Fibroblast of skin of abdomen (primary cell): ENCODE measurements at regions not wholly inside any gene's neighbourhood (a gene's known extent, or its start where the extent isn't known, plus 50 kb on each side); places are given as distances from the start of the nearest gene placed in this dataset.
"Not testable (repeated sequence)": the region's sequence is repeated elsewhere in the genome, so short reads cannot be mapped to it uniquely, and the experiment has no call there.

Experiments used
- DNase-seq: peaks from one replicate; pipeline ENCODE4 v3.0.0-alpha.2; 2013

DNA sequence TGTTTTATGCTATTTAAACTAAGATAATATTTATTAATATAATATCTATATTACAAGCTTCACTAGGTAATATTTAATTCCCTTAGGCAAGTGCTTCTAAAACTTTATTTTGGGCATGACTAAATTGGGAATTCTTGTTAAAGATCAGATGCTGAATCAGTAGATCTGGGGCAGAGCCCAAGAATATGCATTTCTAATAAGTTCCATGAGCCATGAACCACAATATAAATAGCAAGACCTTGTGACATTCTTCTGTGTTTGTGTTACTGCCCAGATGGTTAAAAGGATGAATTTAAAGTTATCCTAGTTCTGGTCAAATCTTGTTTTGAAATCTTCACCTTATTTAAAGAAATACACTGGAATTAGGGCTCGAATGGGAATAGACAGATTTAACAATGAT lies 258.4 kb upstream of the CACNA2D1 start:
- DNase-seq = no peak

DNA sequence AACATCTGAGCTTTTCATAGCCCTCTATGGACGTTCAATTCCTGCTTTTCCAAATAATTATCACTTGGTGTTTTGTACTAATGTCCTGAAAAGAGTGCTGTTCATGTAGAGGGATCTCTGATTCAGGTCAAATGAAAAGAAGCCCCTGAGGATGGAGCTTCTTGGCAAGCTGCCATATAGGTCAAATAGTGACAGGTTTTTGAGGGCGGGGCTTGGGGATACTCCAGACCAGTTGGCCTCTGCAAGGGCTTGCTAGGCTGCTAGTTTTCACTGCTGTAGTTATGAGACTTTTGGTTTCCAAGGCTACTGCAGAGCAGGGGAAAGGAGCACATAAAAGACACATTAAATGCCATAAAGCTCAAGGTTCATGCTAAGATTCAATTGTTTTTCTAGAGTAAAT lies 257.2 kb upstream of the CACNA2D1 start:
- DNase-seq = no peak

DNA sequence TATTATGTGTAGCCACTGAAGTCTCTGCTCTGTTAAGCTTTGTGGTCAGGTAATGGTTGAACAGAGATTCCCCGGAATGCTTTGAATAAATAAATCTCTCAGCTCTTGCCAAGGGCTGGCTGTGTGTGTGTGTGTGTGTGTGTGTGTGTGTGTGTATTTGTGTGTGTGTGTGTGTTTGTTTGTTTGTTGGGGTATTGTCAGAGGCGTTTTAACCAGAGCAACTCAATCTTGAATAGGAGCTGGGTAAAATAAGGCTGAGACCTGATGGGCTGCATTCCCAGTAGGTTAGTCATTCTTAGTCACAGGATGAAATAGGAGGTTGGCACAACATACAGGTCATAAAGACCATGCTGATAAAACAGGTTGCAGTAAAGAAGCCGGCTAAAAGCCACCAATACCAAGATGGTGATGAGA lies 256.2 kb upstream of the CACNA2D1 start:
- DNase-seq = peak; percentile 28

DNA sequence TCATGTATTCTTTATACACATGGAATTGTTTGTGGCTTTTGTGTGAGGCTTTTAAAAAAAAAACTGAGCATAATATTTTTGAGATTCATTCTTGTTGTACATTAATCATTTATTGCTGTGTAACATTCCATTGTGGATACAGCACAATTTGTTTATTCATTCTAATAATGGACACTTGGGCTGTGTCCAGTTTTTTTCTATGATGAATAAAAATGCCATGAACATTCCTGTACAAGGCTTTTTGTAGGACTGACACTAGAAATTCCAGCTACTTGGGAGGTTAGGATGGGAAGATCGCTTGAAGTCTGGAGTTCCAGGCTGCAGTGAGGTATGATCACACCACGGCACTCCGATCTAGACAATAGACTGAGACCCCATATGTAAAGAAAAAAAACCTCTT lies 254.3 kb upstream of the CACNA2D1 start:
- DNase-seq = peak; percentile 78

DNA sequence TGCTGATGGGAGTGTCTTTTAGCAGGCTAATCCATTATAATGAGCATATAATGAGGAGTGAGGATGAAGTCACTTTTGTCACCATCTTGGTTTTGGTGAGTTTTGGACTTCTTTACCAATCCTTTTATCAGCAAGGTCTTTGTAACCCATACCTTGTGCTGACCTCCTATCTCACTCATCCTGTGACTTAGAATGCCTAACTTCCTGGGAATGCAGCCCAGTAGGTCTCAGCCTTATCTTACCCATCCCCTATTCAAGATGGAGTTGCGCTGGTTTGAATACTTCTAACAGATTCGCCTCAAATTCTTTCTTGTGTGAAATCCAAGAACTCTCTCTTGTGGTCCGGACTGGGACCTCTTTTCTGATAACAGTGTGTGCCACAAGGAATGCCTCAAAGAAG lies 253.1 kb upstream of the CACNA2D1 start:
- no peak for DNase-seq

DNA sequence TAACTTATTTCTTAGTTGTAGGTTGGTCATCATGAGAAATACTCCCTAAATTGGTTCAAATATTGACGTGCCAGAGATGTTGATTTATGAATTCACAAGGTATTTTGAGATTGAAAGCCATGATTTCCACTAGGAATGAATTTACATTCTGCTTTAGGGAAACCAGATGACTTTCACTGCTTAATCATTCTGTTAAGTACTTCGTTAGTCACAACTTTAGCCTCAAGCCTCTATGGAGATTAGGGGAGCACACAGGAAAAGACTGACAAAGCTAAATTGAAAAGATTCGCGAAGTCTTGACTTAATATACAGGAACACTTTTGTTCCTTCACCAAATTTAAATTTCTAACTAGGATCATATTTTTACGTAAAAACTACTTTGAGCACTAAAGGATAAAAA lies 250.4 kb upstream of the CACNA2D1 start:
- DNase-seq = peak; percentile 13

DNA sequence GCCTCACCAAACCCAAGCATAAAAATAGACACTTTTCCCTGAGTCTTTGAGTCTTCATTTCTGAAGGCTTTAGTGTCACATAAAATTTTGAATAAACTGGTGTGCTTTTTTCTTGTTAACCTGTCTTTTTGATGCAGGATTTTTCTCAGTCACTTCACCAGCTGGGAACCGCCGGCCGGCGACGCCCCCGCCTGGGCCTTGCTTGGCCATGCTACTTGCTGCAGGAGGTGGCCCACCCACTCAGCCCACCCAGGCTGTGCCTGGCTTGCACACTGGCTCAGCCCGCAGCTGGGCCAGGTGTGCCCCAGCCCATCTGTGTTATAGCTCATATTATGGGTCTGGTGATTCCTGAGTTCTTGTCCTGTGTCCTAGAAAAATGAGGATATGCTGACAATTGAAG lies 247.4 kb upstream of the CACNA2D1 start:
- DNase-seq = no peak

DNA sequence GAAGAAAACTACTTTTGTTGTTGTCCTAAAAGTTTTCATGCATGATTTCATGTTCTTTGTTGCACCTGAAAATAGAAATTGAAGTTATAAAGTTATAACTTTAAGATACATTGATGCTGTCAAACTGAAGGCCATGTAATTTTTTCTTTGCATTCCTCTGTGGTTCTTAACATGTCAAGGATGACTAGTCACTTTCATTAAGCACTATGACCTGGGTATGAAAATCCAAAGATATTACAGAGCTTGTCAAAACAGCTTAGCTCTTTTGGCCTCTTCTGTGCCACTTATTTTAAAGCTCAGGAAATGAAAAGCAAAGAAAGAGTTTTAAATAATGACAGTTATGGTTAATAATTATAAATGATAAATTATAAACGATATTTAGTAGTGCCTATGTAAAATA lies 241.6 kb upstream of the CACNA2D1 start:
- peak; percentile 9 for DNase-seq

DNA sequence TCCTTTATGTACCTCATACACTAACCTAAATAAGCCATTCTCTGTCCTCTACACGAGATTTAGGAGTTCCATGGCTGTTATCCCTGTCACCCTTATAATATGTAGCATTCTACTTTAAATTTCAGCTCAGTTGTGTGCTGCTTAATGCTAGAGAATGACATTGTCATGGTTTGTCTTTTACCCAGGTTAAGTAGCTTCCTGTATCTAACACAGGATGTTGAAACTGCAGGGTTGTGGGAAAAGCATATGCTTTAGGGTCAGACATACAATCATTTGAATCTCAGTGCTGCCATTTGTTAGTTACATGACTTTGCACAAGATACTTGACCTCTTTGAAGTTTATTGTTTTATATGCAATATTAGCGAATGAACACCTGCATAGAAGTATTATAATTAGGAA lies 235.1 kb upstream of the CACNA2D1 start:
- DNase-seq = no peak

DNA sequence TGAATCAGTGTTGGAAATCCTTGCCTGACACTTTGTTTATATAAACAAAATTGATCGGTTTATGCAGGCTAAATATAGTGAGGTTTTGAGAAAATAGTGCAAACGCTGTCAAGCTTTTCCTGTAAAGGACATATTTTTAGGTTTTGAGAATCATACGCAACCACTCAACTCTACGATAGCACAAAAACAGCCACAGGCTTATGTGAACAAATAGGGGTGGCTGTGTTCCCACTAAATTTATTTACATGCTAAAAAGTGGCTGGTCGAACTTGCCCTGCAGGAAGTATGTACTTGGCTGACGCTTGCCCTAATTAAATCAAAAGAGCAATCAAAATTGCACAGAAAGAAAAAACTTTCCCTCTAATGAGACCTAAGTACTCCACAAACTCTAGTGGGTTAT lies 234.7 kb upstream of the CACNA2D1 start:
- DNase-seq = no peak

DNA sequence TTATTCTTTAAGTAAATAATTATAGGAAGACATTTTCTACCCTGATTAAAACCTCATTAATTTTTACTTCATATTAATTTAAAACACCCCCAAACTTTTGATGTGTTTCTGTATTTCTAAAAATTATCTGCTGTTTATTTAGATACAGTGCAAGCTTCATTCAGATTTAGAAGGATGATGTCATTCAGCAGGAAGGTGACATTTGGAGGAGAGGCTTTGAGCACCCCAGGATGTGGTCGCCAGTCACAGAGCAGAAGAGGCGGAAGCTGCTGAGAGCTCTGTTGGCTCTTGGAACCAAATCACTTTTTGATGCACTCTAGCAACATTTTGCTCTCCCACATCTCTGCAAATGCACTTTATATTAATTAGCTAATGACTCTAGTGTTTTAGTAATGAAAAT lies 233.9 kb upstream of the CACNA2D1 start:
- peak; percentile 23 for DNase-seq

DNA sequence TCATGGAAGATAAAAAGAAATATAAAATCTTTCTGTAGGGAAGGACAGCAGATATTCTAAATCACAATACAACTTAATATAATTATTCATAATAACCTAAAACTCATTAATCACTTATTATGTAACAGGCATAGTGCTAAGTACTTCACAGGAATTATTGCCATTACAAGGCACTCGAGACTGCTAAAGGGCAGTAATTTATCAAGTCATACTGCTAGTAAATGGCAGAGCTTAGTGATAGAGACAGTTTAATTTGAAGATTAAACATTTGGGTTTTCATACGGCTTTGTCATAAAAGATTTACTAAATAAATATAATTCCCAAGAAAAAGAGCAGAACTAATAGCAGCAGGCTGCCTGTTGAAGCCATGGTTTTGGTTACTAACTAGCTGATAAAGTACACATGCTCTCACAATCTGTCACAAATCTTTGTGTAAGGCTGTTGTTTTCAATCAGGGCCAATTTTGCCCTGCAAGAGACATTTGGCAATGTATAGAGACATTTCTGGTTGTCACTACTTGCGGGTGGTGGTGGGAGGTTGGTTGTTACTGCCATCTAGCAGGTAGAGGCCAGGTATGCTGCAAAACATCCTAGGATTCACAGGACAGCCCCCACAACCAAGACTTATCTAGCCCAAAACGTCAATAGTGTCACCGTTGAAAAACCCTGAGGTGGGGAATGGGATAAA lies 233.3 kb upstream of the CACNA2D1 start:
- no peak for DNase-seq

DNA sequence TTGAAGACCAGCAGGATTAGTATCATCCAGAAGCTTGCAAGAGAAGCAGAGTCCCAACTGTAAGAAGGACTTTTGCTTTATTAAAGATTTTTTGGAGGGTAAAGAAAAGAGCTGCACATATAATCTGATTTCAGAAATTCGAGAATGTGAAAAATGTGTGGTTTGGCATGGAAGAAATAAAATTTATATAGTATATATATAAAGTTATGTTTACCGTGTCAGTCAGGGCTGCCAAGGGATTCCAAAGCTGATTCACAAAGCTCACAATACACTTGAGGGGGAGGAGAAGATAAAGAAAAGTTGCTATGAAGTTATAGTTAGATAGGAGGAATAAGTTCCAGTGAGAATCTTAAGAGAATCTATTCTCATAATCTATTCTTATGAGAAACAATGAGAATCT lies 231.8 kb upstream of the CACNA2D1 start:
- DNase-seq = peak; percentile 55

DNA sequence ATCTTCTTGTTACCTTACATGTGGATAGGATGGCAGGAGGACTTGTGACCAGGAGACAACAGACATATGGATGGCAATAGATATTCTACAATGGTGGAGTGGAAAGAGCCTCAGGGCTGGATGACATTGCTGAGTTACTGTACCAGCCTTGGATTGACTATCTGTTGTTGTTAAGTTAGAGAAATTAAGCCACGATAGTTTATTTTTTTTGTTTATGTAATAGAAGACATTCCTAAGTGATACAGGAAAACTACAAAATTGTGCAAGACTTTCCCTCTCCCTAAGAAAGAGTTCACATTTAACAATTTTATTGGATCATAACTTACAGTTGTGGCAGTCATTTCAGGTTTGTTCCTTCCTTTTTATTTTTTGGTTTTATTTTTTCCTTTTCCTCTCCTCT lies 230.7 kb upstream of the CACNA2D1 start:
- no peak for DNase-seq

DNA sequence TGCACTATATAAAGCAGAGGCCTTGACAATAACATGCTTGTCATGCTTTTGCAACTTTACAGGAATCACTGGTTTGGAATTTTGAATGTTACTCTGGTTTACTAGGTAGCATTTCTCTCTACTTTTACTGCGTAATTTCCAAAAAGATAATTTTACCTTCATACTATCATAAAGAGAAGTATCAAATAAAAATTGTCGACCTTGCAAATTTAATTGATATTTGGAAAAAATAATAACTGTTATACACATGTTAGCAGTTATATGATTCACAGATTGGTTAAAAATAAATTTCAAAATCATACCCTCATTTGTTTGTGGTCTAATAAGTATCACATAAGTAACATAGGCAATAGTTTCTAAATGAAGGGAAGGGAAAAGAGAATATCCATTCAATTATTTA lies 228.5 kb upstream of the CACNA2D1 start:
- DNase-seq = no peak

DNA sequence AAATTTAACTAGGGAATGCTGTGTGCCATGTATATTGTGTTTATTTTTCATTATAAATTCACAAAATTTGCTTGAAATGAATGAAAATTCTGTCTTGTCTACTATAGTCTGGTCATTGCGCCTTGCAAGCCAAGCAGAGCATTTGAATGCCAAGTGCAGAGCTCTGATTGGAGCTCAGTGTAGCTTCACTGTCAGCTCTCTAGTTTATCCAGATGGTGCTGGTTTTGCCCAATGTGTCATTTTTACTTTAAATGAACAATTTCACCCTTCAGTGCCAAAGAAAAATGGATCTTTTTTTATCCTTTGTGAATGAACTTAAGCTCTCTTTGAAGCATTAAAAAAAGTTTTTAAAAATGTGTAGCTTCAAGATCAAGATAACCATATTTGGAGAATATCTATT lies 225.6 kb upstream of the CACNA2D1 start:
- no peak for DNase-seq

DNA sequence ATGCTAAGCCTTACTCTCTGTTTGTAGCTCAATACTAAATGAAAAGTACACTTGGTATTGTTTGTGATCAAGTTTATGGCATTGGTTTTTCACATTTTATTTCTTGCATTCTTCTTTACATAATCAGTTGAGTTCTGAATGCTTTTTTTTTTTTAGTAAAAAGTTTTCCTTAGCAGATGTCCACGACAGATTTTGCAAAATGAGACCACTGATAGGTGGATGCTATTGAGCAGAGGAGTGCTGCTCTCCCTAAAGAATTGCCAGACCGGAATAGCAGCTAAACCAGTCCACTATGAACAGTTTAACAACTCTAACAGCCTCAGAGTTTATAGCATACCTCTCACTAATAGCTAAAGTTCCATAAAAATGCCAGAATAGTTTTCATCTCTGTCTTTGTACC lies 225.1 kb upstream of the CACNA2D1 start:
- no peak for DNase-seq

DNA sequence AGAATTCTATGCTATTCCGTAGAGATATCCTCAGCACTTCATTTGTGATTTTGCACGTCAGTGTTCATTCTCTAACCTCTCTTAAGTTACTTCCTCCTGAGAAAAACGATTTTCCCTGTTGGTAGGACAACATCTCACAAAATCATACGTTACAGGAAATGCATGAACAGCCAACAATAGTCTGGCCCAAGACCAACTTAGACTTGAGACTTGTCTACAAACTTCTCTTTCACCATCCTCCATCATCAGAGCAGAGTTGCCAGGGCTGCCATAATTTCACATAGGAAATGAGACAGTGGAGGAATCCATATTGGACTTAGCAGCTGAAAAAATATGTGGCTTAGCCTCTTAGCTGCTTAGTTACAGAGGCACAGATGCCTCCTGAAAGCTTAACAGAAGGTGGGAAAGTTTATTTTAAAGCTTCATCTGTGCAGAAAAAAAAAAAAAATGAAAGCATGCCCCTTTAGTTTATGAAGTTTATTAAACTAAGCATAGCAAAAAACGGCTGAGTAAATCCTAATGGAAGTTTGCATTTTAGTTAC lies 222.5 kb upstream of the CACNA2D1 start:
- DNase-seq = no peak

DNA sequence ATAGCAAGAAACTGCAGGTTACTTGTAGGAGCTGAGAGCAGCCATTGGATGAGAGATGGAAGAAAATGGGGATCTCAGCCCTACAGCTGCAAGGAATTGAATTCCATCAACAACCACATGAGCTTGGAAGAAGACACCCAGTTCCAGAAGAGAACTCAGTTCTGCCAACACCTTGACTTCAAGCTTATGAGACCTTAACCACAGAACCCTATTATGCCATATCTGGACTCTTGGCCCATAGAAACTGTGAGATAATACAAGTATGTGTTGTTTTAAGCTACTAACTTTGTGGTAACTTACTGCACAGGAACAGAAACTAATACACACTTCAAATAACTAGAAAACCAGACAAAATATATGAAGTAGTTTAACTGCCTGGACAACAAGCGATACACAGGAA lies 212.4 kb upstream of the CACNA2D1 start:
- DNase-seq = no peak

DNA sequence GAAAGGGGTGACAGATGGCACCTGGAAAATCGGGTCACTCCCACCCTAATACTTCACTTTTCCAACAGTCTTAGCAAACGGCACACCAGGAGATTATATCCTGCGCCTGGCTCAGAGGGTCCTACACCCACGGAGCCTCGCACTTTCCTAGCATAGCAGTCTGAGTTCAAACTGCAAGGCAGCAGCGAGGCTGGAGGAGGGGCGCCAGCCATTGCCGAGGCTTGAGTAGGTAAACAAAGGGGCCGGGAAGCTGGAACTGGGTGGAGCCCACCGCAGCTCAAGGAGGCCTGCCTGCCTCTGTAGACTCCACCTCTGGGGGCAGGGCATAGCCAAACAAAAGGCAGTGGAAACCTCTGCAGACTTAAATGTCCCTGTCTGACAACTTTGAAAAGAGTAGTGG lies 206.5 kb upstream of the CACNA2D1 start:
- not testable (repeated sequence) for DNase-seq

DNA sequence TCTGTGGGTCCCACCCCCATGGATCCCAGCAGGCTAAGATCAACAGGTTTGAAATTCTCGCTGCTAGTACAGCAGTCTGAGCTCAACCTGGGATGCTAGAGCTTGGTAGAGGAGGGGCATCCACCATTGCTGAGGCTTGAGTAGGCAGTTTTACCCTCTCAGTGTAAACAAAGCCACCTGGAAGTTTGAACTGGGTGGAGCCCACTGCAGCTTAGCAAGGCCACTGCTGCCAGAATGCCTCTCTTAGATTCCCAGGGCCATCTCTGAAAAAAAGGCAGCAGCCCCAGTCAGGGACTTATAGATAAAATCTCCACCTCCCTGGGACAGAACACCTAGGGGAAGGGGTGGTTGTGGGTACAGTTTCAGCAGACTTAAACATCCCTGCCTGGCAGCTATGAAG lies 190.0 kb upstream of the CACNA2D1 start:
- no peak for DNase-seq

DNA sequence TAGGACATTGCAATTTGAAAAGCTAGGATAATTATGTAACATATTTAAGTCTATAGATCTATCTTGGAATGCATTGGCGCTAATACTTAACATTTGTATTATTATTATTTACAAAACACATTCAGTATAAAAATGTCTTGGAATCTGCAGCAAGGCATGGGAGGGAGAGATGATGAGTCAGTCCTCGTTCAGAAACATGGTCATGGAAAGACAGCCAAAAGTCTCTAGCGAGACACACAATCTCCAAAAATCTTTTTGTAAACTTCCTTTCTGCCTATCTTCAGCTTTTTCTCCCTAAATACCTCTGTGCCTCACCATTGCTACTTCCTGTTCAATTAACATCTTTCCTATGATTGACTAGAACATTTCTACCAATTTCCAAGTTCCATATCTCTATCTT lies 188.4 kb upstream of the CACNA2D1 start:
- no peak for DNase-seq

DNA sequence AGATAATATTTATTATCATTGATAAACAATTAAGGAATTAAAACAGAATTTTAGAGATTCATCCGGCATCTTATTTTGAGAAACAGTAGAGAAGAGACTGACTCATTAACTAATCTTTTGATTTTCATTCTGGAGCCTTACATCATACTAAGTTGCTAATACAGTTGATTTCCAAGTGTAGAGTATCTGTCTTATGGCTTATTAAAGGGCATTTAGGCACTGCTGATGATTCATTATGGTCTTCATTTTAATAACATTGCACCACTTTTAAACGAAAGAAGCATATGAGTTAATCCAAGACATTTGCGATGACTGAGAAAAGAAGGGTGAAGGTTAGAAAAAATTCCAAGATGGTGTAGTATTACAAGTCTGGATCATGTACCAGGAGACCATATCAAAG lies 186.0 kb upstream of the CACNA2D1 start:
- peak; percentile 28 for DNase-seq

DNA sequence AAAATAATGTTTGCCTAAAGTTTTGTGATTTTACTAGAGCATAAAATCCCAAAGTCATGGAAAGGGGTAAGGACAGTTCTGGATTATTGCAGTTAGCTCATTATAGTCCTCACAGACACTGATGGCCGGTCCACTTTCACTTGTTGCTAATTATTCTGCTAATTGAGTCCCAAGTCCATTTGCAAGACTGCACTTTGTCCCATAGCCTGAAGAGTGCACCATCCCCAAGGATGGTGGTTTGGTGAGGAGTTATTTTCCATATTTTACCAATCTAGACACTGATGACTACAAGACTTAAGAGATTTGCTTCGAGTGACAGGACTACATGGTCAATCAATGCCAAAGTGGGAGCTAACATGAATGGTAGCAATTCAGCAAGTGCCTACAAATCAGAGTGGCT lies 181.8 kb upstream of the CACNA2D1 start:
- no peak for DNase-seq

DNA sequence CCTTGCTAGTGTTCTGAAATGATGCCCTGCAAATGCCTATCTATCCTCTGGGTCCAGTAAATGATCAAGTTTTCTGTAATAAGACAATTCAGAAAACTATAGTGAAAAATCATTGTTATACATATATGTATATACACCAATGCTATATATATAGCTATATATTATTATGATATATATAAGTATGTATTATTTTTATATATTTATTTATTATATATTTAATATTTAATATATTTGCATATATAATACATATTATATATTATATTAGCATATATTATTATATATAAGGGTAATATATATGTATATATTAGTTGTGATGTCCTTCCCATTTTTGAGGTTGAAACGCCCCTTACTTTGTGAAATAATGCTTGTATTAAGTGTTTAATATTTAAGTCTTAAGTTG lies 181.4 kb upstream of the CACNA2D1 start:
- DNase-seq = no peak
